AG04449 (cell line): ENCODE measurements at regions not wholly inside any gene's neighbourhood (a gene's known extent, or its start where the extent isn't known, plus 50 kb on each side); places are given as distances from the start of the nearest gene placed in this dataset.

Experiments used
- CTCF ChIA-PET: fragments of 350-600 bp; formaldehyde crosslinking; extraction: SDS; loops from one replicate; lab custom pipeline; 2021; ENCODE audit warnings: antibody characterized with exemption; lab: Yijun Ruan, JAX
- POLR2A ChIA-PET: fragments of 400-600, 350-600 bp; formaldehyde crosslinking; extraction: SDS; loops from one replicate; lab custom pipeline; 2020; ENCODE audit warnings: antibody characterized with exemption, inconsistent platforms; lab: Yijun Ruan, JAX
- DNase-seq: peaks from one replicate; pipeline ENCODE4 v3.0.0-alpha.2; 2010; ENCODE audit warnings: low read depth, low spot score
- H3K4me3 ChIP-seq: 2 replicates; pipeline ENCODE4 v1.5.1; 2011; ENCODE audit warnings: low read depth, mild to moderate bottlenecking, control low read depth, low read length
- TF ChIP-seq, protein P1 (sequence below): IDR thresholded peaks from one replicate; pipeline ENCODE4 v1.5.1; 2011; ENCODE audit warnings: mild to moderate bottlenecking, moderate library complexity, low read length, control low read depth, inconsistent platforms; ENCODE audit not compliant: insufficient read depth; ENCODE audit errors: missing control alignments

DNA sequence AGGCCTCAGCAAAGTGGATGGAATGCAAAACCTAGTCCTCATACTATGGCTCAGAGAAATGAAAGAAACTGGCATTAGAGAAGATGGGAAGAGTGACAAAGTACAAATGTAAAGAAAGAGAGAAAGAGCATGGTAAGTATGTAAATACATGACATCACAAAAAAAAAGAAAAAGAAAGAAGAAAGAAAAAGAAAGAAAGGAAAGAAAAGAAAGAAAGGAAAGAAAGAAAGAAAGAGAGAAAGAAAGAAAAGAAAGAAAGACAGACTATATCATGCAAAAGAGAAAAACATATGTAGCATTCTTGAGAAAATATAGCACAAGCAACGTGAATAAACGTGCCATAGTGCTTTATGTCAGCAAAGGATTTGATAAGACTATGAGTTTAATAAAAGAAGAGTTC, 76.1 kb upstream of the CACHD1 start:
- no peak overlapping the region for H3K4me3 ChIP-seq
- TF ChIP-seq, protein P1, sequence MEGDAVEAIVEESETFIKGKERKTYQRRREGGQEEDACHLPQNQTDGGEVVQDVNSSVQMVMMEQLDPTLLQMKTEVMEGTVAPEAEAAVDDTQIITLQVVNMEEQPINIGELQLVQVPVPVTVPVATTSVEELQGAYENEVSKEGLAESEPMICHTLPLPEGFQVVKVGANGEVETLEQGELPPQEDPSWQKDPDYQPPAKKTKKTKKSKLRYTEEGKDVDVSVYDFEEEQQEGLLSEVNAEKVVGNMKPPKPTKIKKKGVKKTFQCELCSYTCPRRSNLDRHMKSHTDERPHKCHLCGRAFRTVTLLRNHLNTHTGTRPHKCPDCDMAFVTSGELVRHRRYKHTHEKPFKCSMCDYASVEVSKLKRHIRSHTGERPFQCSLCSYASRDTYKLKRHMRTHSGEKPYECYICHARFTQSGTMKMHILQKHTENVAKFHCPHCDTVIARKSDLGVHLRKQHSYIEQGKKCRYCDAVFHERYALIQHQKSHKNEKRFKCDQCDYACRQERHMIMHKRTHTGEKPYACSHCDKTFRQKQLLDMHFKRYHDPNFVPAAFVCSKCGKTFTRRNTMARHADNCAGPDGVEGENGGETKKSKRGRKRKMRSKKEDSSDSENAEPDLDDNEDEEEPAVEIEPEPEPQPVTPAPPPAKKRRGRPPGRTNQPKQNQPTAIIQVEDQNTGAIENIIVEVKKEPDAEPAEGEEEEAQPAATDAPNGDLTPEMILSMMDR = no peak
- DNase-seq = no peak
- ChIA-PET POLR2A (no interaction called here), CTCF (no interaction called here)

DNA sequence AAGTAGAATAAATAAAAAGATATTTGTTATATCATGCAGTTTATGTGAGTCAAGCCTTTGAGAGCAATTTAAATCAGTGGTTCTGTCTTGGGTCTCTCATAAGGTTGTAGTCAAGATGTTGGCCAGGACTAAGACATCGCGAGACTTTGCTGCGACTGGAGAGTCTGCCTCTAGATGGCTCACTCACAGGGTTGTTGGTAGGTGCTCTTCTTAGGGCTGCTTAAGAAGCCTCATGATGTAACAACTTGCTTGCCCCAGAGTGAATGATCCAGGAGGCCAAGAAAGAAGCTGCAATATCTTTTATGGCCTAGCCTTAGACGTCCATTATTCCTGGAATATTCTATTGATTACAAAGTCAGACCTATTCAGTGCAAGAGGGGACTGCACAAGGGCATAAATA, 73.1 kb upstream of the CACHD1 start:
- no peak for DNase-seq
- ChIA-PET CTCF (no interaction called here), POLR2A (no interaction called here)
- TF ChIP-seq, protein P1 = no peak
- H3K4me3 ChIP-seq = no peak overlapping the region

DNA sequence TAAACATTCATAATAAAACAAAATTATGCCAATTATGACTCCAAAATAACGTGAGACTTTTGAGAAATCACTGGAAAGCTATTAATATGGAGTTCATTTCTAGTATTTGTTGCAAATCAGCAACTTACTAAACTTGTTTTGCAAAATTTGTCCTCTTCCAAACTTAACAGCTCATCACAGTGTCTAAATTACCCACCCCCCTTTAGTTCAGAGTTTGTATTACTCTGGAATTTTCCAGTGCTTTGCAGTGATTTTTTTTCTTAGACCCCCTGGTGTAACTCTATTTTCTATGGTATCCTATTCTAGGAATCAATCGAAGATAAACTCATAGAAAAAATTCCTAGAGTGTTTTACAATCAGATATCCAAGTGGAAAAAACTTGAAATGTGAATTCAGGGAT, 72.4 kb upstream of the CACHD1 start:
- TF ChIP-seq, protein P1 = no peak
- no peak overlapping the region for H3K4me3 ChIP-seq
- ChIA-PET POLR2A (no interaction called here), CTCF (no interaction called here)
- DNase-seq = no peak

DNA sequence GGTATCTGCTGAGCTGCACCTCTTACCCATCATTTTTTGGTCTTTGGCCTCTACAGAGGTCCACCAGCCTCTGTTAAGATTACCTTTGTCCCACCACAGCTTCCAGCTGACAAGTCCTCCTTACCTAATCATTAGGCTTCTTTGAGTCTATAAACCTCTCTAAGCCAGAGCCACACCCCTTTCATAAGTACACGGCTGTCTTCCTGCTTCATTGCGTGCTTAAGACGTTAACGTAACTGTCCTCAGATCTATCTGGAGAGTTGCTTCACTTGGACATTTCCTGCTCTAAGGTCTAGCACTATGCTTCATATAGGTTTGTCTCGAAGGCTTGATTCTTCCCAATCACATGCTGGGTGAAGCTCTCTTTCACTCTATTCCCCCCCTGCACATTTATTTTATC, 71.0 kb upstream of the CACHD1 start:
- no peak for DNase-seq
- no peak overlapping the region for H3K4me3 ChIP-seq
- TF ChIP-seq, protein P1 = no peak
- POLR2A ChIA-PET = no interaction called here
- CTCF ChIA-PET = no interaction called here

DNA sequence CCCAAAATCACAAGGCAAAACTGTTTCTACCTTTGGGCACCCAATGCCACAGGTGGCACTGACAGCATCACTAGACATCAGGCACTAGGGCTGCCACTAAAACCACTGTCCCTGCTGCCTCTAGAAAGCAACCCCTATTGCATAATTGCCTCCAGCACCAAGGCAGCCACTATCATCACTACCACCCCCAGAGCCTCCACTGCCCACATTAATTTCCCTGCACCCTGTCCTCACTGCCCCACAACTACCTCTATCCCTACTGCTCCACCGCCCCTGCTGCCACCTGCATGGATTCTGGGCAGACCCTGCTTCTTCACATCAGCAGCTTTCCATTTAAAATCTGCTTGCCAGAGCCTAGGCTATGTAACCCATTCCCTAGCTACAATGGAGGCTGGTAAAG, 68.6 kb upstream of the CACHD1 start:
- no peak for DNase-seq
- H3K4me3 ChIP-seq = no peak overlapping the region
- TF ChIP-seq, protein P1 = no peak
- CTCF ChIA-PET = no interaction called here
- POLR2A ChIA-PET = no interaction called here

DNA sequence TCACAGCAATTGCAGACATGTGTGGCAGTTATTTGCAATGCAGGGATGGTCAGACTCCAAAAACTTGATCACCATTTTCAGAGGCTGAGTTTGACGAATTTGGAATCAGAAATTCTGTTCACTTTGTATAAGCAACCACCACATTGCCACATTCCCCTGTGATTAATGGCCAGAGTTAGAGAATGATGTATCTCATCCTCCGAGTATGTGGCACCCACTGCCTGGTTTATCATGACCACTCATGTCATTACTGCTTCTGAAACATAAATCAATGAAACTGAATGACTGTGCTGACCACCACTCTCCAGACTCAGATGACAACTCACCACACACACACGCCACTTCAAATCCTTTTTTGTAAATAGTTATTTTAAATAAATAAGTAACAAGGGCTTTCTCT, 66.6 kb upstream of the CACHD1 start:
- no peak overlapping the region for H3K4me3 ChIP-seq
- TF ChIP-seq, protein P1 = no peak
- ChIA-PET CTCF (no interaction called here), POLR2A (no interaction called here)
- DNase-seq = no peak
